Esophagus squamous epithelium (tissue), 5 donors: ENCODE measurements at regions not wholly inside any gene's neighbourhood (a gene's known extent, or its start where the extent isn't known, plus 50 kb on each side); places are given as distances from the start of the nearest gene placed in this dataset.

ENCODE experiments used
- DNase-seq: peaks from one replicate; lab custom pipeline; 2025; lab: John Stamatoyannopoulos, UW
- H3K27ac ChIP-seq, 4 donors: fragments of 200-600 bp; sonication (generic); one replicate each; pipeline ENCODE4 v1.5.1; 2016 to 2019; ENCODE audit warnings: mild to moderate bottlenecking in 1 of 4
- H3K27me3 ChIP-seq, 4 donors: fragments of 200-600 bp; sonication (generic); 1 replicate in 3 of 4; 2 replicates in 1 of 4; pipeline versions ENCODE4 v1.5.1 to v1.6.0; 2017 to 2021; ENCODE audit warnings: antibody characterized with exemption in 1 of 4
- H3K36me3 ChIP-seq, 3 donors: fragments of 200-600 bp; sonication (generic); one replicate each; pipeline ENCODE4 v1.5.1; 2016 to 2019
- H3K4me1 ChIP-seq, 3 donors: fragments of 200-600 bp; sonication (generic); one replicate each; pipeline ENCODE4 v1.5.1; 2017 to 2019
- H3K4me3 ChIP-seq, 4 donors: fragments of 200-600 bp; sonication (generic); 1 replicate in 3 of 4; 2 replicates in 1 of 4; pipeline ENCODE4 v1.5.1; 2016 to 2019; ENCODE audit warnings: mild to moderate bottlenecking in 2 of 4, moderate library complexity in 1 of 4
- H3K9me3 ChIP-seq, 3 donors: fragments of 200-600 bp; sonication (generic); one replicate each; pipeline ENCODE4 v1.5.1; 2016 to 2019
- CTCF ChIP-seq, 6 experiments: fragments of 450-650 bp in 4 of 6; fragments of 200-600 bp in 2 of 6; sonication (generic) in 2 of 6; IDR thresholded peaks; one replicate each; pipeline ENCODE4 v1.5.1; 2016 to 2019; ENCODE audit warnings: antibody characterized with exemption in 6 of 6, mild to moderate bottlenecking in 4 of 6, moderate library complexity in 4 of 6
- POLR2A ChIP-seq, 4 donors: fragments of 450-650 bp; IDR thresholded peaks; one replicate each; pipeline ENCODE4 v1.6.1; 2017; ENCODE audit warnings: antibody characterized with exemption in 4 of 4, mild to moderate bottlenecking in 4 of 4, moderate library complexity in 3 of 4
- WGBS, 2 donors: methylation state at CpG; one replicate each; pipeline ENCODE4 v1.1.5; 2018; 5-methylcytosine and 5-hydroxymethylcytosine counted together
- intact Hi-C: fragments of 100-400 bp; cut with DNase I; formaldehyde crosslinking; loops from one replicate; pipeline ENCODE4 v1.15.0; 2022
- donor health status: DM: yes; HTN: yes; CAD: no.

- Histone ChIP-seq H3K36me3 (no peaks in the 10 kb centered on the region), H3K27ac (no peak overlapping the region), H3K4me3 (no peak overlapping the region), H3K4me1 (no peaks in the 10 kb centered on the region), H3K27me3 (no peaks in the 10 kb centered on the region), H3K9me3 (no peaks in the 10 kb centered on the region)
- intact Hi-C loops: no loop called here
- no peak for DNase-seq
- 38 to 56% methylated on average over 5 of the region's 5 CpGs for WGBS, 2 donors
- TF ChIP-seq POLR2A (IDR thresholded peaks at IDR 0.05): no peak
- no peak for TF ChIP-seq CTCF (IDR thresholded peaks at IDR 0.05)
Observed at GRCh38 chr15:26391567-26392194, 381.2 kb downstream of the GABRB3 start.

GRCh38 chr15:26382444-26383072 lies 390.3 kb downstream of the GABRB3 start:
- TF ChIP-seq CTCF (IDR thresholded peaks at IDR 0.05) (no peak), POLR2A (IDR thresholded peaks at IDR 0.05) (no peak)

GRCh38 chr15:26378304-26378703 lies 394.6 kb downstream of the GABRB3 start:
- peaks cover 0 to 27% (median 9%) of the 10 kb centered on the region in 3 donors for H3K9me3 ChIP-seq
- DNase-seq: no peak
- no peak overlapping the region for H3K4me3 ChIP-seq
- H3K27ac ChIP-seq: no peak overlapping the region
- H3K27me3 ChIP-seq: no peaks in the 10 kb centered on the region
- intact Hi-C loops: no loop called here
- no peaks in the 10 kb centered on the region for H3K4me1 ChIP-seq
- TF ChIP-seq POLR2A (IDR thresholded peaks at IDR 0.05) (no peak), CTCF (IDR thresholded peaks at IDR 0.05) (no peak)
- 24 to 27% methylated on average over 2 of the region's 2 CpGs for WGBS, 2 donors
- H3K36me3 ChIP-seq: no peaks in the 10 kb centered on the region

More at GRCh38 chr15:26382444-26383072, 390.3 kb downstream of the GABRB3 start:
- Histone ChIP-seq H3K27ac (no peak overlapping the region), H3K4me3 (no peak overlapping the region), H3K27me3 (no peaks in the 10 kb centered on the region), H3K36me3 (no peaks in the 10 kb centered on the region), H3K4me1 (no peaks in the 10 kb centered on the region), H3K9me3 (peaks cover 0 to 4% (median 0%) of the 10 kb centered on the region in 3 donors)
- intact Hi-C loops: no loop called here
- no peak for DNase-seq
- 66 to 74% methylated on average over 8 of the region's 8 CpGs for WGBS, 2 donors

GRCh38 chr15:26376243-26376642 lies 396.6 kb downstream of the GABRB3 start:
- H3K9me3 ChIP-seq: peaks cover 0 to 23% (median 9%) of the 10 kb centered on the region in 3 donors
- no peaks in the 10 kb centered on the region for H3K27me3 ChIP-seq
- no peak overlapping the region for H3K4me3 ChIP-seq
- no peaks in the 10 kb centered on the region for H3K4me1 ChIP-seq
- TF ChIP-seq POLR2A (IDR thresholded peaks at IDR 0.05): no peak
- TF ChIP-seq CTCF (IDR thresholded peaks at IDR 0.05): no peak
- intact Hi-C loops: no loop called here
- H3K36me3 ChIP-seq: no peaks in the 10 kb centered on the region
- H3K27ac ChIP-seq: no peak overlapping the region
- no peak for DNase-seq
- 44 to 63% methylated on average over 2 of the region's 2 CpGs for WGBS, 2 donors

- DNase-seq: no peak
- no peak for TF ChIP-seq POLR2A (IDR thresholded peaks at IDR 0.05)
- TF ChIP-seq CTCF (IDR thresholded peaks at IDR 0.05): no peak
- 50% methylated on average over 1 of the region's 1 CpG for WGBS, 2 donors
- Histone ChIP-seq H3K9me3 (peaks cover 0 to 23% (median 9%) of the 10 kb centered on the region in 3 donors), H3K4me3 (no peak overlapping the region), H3K27me3 (no peaks in the 10 kb centered on the region), H3K27ac (no peak overlapping the region), H3K36me3 (no peaks in the 10 kb centered on the region), H3K4me1 (no peaks in the 10 kb centered on the region)
- intact Hi-C loops: no loop called here
Observed at GRCh38 chr15:26374806-26375205, 398.1 kb downstream of the GABRB3 start.
